HK-2 (cell line): ENCODE measurements at regions not wholly inside any gene's neighbourhood (a gene's known extent, or its start where the extent isn't known, plus 50 kb on each side); places are given as distances from the start of the nearest gene placed in this dataset.

Source experiments
- DNase-seq: peaks from one replicate; pipeline ENCODE4 v3.0.0-alpha.2; 2018; ENCODE audit not compliant: unreplicated experiment

DNA sequence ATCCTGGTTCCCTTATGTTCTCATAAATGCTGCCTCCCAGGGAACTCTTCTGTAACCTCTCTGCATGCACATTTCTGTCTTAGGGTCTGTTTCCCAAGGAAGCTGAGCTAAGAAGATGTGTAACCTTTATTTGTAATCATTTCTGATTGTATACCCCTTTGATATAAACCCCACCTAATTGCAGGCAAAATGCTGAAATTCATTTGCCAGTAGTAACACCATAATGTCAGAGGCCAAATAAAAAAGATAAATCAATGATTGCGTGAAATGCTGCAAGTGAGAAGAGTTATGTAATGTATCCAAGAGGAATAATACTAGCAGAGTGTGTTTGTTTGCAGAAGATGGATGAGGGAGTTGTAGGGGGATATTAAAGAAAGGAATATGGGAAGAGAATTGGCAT is 822.6 kb upstream of the GRAMD2B start:
- no peak for DNase-seq

DNA sequence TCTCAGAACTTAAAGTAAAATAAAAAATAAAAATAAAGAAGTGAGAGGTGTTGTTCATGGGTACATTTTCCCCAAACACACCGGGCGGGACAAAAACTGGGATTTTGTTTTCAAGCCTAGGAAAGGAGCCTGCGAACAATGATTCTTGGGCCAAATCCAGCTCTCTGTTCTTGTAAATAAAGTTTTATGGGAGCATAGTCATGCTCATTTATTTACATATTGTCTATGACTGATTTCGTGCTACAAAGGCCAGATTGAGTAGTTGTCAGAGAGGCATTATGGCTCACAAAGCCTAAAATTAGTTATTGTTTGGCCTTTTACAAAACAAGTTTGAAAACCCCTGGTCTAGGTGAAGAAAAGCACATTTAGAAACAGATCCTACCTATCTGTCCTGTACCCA is 821.0 kb upstream of the GRAMD2B start:
- no peak for DNase-seq

DNA sequence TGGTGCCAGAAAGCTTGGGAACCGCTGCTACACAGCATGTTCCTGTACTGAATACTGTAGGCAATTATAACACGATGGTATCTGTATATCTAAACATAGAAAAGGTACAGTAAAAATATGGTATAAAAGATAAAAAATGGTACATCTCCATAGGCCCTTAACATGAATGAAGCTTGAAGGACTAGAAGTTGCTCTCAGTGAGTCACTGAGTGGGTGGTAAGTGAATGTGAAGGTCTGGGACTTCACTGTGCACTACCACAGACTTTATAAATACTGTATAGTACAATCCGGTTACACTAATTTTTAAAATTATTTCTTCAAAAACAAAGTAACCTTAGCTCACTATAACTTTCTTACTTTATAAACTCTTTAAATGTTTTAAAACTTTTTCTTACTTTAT is 819.9 kb upstream of the GRAMD2B start:
- no peak for DNase-seq

DNA sequence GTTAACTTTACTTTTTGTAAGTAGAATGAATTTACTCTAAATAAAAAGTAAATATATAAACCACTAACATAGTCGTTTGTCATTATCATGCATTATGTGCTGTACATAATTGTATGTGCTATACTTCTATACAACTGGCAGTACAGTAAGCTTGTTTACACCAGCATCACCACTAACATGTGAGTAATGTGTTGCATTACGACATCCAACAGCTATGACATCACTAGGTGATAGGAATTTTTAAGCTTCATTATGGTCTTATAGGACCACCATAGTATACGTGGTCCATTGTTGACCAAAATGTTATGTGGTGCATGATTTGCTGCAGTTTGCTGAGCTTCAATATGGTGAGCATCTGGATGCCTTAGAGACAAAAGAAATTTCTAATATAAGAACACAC is 819.1 kb upstream of the GRAMD2B start:
- DNase-seq: no peak

DNA sequence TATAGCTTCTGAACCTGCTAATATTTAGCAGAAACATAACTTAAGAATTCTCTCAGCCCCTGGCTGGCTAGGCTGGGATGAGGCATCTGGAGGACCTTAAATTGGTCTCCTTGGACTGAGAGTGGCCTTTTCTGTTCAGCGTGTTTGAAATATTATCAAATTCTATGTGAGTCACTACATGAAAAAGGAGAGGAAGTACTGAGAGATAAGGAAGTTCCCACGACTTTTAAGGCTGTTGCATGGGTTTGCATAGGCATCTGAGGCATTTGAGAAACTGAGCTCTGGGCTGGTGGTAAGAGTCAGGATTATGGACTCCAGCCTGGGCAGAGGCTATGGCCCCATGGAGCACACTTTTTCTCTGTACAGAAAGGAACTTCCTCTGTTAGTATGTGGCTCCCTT is 816.2 kb upstream of the GRAMD2B start:
- DNase-seq: no peak

DNA sequence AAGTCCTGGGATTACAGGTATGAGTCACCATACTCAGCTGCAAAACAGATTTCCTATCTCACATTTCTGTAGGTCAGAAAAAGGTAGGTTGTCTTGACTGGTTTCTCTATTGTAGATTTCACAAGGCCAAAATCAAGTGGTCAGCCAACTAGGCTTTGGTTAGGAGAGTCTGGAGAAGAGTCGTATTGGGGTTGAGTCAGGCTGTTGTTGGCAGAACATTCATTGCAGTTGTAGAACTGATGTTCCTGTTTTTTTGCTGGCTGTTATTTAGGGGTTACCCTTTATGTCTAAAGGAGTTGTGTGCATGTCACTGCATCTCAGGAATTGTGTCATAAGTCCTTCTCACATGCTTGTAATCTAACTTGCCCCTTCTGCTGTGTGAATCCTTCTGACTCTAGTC is 814.2 kb upstream of the GRAMD2B start:
- no peak for DNase-seq

DNA sequence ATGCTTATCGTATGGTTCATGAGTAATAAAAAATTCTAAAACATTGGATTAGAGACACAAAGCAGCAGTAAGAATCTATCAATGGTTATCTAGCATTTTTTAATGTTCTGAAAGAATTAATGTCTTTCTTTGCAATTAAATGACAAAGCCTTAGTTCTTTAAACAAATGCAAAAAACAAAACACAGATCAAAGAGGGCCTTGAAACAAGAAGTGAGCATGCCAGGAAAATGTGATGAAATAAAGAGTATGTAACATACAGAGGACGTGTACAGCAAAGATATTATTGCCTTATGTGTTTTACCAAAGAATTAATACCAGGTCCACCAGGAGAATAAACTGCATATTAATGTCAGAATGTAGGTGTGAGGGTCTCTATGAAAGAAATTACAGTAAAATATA is 812.3 kb upstream of the GRAMD2B start:
- DNase-seq: no peak

DNA sequence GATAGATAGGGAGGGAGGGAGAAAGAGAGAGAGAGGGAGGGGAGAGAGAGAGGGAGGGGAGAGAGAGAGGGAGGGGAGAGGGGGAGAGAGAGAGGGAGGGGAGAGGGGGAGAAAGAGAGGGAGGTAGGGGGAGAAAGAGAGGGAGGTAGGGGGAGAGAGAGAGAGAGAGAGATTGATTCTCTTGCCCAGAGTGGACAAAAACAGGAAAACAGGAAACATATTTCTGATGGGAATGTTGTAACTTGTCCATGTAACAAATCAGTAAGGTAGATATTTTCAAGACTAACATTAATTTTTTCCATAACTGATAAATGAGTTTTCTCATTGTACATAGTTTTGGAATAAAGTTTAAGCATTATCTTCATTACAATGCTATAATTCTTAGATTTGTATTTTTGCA is 811.7 kb upstream of the GRAMD2B start:
- DNase-seq: no peak

DNA sequence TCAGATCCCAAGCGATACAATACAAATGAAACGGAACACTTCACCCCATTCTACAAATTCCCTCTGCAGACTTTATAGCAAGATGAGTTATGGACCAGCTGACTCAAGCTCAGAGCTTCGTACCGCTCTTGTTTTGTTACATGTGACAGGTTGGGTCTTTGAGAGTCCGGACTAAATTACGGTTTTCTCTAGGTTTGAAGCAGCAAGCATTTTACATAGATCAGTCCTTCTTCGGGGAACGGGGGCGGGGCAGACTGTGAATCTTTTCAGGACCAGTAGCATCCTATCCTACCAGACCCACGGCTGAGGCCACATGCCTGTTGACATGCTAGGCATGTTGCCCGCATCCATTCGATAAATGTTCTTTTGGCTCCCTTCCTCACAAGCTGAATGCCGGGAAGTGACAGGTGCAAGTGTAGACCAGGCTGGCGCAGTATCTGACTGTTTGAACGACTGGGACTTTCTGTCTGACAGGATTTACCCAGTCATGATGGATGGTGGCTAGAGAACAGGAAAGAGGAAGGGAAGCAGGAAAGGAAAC is 811.0 kb upstream of the GRAMD2B start:
- DNase-seq: no peak

DNA sequence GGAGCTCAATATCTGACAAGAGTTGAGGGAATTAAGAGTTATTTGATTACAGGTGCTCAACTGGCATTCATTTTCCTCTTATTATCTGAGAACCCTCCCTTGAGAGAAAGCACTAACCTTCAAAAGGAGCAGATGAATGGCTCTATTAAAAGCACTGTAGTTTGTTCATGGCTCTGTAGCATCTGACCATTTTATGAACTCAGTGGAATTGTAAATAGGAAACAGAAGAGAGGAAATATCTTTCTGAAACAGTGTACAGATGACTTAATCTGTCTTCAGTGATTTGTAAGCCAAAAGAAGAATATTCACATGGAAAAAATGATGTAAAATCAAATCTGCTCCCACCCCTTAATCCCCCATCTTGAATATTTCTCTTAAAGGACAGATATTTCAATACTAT is 810.4 kb upstream of the GRAMD2B start:
- DNase-seq: no peak

DNA sequence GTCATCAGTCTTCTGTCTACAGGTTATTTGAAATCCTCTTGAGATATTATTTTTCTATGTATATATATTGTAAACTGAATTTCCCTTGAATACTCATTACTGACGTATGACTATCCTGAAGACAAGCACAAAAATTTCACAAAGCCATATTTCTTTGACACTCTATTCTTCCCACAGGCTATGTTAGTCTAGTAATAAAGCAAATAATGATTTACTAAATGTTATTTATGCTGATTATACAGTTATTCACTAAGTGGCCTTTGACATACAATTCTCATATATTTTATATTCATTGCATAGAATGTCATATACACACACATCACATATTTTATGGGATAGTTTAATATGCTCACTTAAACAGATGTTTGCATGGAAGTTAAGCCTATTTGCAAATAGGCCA is 793.0 kb upstream of the GRAMD2B start:
- DNase-seq: no peak

DNA sequence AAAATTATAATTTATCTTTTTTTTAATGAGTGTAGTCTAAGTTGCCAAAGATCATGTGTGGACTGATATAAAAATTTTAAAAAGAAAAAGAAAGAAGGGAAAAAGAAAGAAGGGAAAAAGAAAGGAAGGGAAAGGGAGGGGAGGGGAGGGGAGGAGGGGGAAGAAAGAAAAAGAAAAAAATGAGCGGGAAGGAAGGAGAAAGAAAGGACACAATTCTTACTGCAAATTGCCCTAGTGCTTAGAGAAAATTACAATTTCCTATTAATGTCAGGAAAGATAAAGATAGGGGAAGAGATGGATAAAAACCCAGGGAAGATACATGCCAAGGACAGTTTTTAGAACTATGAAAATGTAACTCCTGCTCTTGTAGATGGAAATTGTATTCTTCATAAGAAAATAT is 789.7 kb upstream of the GRAMD2B start:
- no peak for DNase-seq

DNA sequence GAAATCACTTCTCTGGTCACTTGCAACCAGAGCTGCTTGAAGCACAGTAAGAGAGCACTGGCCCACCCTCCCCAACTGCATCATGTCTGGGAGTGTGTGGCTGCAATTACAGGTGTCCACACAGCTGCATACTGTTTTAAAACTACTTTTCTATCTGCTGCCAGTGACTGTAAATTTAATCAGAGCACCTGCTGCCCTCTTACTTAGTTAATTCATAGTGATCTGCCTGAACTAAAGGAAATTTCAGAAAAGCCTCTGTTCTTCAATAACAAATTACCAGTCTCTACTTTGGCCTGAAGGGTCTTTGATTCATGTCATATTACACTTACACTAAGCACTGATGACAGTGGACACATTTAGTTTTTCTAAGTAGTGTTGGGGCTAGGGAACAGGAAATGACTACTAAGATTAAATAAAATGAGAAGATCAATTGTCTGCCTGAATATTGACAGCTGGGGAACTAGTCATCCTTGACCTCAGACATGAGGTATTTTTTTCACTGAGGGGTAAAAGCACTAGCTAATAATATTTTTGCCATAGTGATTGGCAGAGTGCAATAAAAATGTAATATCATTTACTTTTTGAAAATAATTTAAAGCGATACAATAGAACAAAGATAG is 788.9 kb upstream of the GRAMD2B start:
- no peak for DNase-seq

DNA sequence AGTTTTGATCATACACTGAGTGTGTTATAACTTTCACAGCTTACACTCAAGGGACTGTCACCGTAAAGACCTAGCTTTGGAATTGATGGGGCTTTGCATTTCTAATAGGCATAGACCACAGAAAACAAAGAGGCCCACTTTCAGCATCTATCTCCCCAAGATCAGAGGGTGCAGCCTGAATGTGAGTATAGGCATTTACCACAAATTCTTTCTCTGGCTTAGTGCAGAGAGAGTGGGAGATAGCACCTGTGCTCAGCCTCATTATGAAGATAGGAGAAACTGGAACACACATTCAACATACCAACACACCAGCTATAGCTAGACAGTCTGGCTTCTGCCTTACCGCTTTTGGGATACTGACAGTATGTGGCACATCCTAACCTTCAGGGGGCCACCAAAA is 783.4 kb upstream of the GRAMD2B start:
- no peak for DNase-seq

DNA sequence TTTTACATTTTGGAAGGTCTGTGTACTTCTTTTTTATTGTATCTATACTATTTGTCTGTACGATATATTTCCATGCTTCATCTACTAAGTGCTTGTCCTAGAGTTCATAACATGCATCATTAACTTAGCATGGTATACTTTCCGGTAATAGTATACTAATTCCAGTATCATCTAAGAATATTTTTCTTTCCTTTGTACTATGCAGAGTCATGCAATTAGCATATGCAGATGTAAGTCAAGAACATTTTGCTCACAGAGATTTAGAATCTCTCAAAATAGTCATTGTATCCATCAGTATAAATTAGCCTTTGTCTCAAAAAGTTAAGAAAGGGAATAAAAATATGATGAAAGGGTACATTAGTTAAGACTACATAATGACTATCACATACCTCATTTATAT is 770.4 kb upstream of the GRAMD2B start:
- no peak for DNase-seq

DNA sequence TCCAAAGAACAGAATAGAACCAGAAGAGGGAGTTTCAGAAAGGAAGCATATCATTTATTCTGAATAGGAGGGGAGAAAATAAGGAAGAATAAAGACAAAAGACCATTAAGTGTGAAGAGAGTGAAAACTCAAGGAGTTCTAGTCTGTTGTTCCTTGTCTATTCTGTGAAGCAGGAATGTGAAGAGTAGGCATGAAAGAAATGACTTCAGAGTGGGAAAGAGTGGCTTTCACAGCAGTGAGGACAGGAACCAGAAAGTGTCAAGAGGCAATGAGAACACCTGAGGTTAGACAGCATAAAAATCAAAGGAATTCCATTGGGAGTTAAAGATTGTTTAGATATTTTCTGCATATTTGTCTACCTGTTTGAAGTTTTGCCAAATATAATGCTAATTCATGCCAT is 768.8 kb upstream of the GRAMD2B start:
- no peak for DNase-seq

DNA sequence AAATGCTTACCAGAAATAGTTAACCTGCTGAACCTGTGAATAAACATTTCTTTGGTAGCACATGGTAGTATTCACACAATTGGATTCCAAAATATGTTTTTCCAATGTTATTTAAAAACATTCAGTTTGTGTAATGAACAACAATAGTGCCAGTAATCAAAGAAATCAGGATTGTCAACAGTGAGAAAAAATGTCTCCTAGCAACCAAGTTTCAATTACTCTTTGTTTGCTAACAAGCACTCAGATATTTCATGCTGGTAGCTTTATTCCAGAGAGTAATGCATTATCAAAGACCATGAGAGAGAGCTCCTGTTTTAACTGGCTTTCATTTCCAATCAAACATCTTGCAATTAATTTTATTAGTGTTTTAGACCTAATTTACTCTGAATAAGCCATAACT is 768.1 kb upstream of the GRAMD2B start:
- no peak for DNase-seq

DNA sequence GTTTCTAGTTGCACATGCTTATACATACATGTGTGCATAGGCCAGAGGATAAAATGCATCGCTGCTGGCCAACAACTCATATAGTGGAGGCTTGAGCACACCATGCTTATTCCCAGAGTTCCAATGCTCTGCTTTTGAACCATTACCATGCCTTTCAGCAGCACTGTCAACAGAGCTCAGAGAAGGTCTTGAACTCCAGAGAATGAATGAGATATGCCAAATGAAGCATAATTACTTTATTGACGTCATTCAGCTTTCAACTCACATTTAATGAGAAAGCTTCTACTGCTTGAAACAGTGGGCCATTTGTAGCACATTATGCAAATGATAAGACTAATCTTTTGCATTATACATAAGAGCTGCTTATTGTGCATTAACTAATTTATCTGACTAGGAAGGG is 765.3 kb upstream of the GRAMD2B start:
- DNase-seq: no peak

DNA sequence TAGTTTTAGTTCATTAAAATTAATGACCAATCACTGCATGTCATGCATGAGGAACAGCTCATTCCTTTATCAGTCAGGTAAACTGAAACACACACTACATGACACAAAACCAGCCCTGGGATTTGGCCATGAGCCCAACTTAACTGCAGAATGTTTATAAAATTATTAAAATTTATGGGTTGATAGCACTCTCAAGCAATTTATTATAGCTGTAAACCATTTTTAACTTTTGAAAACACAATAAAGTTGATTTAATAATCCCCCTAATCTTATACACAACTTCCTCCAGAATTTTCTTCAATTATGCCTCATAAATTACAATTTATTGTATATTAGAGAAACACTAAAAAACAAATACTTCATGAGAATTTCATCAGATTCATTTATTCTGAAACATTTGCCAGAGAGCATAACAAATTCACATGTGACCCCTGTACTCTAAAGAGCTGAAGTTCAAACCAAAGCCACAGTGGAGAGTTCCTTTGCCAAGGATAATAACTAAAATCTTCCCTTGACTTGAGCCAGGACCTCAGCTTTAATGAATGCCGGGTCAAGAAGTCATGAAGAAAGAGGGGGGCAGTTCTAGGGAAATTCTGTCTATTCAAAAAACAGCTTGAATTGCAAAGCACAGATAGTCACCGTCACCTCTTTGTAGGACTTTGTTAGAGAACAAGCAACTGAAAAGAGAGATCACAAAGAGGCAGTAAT is 763.7 kb upstream of the GRAMD2B start:
- no peak for DNase-seq

DNA sequence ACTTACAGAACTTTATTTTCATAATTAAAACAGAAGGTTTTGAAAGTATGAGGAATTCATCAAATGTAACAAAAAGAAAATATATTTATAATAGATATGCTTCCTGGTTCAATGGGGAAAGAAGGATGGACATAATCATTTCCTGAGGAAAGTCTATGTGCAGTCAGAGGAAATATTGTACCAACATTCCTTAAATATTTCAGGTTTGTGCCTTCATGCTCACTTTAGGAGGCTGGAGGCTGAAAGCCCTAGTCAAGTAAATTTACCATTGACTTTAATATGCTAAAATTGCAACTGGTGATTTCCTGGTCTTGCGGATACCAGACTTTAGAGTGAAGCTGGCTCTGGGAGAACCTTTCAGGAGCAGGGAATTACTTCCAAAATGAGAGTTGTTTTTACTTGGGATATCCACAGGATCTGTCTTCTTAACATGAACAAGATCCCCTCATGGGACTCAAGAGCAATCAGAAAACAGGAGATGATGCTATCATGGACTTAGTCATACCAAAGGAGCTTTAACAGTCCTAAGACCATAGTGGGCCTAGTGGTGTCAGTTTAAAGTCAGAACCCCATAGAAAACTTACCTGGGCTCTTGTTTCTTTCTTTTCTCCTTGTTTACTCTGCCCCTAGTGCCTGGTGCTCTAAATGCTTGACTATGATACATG is 762.8 kb upstream of the GRAMD2B start:
- no peak for DNase-seq

DNA sequence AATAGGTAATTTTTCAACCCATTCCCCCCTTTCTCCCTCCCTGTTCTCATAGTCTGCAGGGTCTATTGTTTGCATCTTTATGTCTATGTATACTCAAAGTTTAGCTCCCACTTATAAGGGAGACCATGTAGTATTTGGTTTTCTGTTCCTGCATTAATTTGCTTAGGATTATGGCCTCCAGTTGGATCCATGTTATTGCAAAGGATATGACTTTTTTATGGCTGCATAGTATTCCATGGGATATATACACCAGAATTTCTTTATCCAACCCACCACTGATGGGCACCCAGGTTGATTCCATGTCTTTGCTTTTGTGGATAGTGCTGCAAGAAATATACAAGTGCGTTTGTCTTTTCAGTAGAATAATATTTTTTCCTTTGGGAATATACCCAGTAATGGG is 761.6 kb upstream of the GRAMD2B start:
- no peak for DNase-seq

DNA sequence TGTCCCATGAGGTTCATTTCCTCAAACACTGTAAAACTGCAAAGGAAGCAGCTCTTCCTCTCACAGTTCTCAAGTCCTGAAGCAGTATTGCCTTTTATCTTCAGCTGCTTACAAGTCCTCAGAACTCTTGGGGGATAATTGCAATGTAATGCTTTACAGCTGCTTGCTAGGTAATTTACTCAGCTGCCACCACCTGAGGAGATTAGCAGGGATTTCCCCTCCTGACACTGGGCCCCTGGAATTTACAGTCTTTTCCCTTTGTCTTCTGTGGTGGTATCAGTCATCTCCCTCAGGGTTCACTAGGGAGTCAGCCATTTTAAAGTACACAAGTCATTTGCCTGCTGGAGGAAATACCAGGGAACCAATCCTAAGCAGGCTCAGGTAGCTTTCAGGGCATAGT is 754.3 kb upstream of the GRAMD2B start:
- DNase-seq: peak; percentile 0

DNA sequence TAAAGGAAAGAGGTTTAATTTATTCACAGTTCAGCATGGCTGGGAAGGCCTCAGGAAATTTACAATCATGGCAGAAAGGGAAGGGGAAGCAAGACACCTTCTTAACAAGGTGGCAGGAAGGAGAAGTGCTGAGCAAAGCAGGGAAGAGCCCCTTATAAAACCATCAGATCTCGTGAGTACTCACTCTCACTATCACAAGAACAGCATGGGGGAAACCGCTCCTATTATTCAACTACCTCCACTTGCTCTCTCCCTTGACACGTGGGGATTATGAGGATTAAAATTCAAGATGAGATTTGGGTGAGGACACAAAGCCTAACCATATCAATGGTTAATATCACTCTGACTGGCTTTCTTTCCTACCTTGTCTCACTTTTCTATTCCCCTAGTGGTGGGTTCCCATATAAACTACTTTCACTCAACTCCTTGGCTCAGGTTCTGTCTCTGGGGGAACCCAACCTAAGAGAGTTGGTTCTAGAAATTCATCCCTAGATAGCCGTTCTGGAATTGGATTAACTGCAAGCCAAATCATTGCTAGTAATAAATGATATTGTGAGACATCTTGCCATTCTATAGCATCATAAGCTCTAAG is 749.8 kb upstream of the GRAMD2B start:
- no peak for DNase-seq
